Right ventricle myocardium superior (tissue), 1 donor: ENCODE measurements at regions not wholly inside any gene's neighbourhood (a gene's known extent, or its start where the extent isn't known, plus 50 kb on each side); places are given as distances from the start of the nearest gene placed in this dataset.

ENCODE experiments used
- ATAC-seq: fragments of 200-7000 bp; cut with Tn5 transposase; one replicate; pipeline ENCODE4 v1.9.1; 2020; ENCODE audit warnings: mild to moderate bottlenecking; ENCODE audit not compliant: poor library complexity
- DNase-seq: peaks from one replicate; pipeline ENCODE4 v3.0.0-alpha.2; 2020
- intact Hi-C: fragments of 100-400 bp; cut with DNase I; formaldehyde crosslinking; loops from one replicate; pipeline ENCODE4 v1.11.2; 2022
- donor health status: DM: no; HTN: yes; CAD: no; lungs with severe emphysema.

DNA sequence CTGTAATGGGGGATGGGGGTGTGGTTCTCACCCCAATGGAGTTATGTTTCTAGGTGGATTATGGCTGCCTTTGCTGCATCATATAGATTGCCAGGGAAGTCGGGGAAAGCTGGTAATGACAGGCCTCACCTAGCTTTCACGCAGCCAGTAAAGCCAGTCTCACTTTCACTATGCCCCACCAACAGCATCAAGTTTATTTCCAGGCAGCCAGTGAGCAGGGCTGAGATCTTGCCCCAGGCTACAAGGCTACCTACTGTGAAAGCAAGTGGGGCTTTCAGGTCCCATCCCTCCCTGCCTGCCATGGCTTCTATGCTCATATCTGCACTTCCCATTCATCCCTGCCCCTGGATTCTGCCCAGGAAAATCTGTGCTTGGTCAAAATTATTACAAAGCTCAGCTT lies 61.7 kb upstream of the NXPH1 start:
- DNase-seq (no peak), ATAC-seq (no peak)
- intact Hi-C loops = no loop called here

DNA sequence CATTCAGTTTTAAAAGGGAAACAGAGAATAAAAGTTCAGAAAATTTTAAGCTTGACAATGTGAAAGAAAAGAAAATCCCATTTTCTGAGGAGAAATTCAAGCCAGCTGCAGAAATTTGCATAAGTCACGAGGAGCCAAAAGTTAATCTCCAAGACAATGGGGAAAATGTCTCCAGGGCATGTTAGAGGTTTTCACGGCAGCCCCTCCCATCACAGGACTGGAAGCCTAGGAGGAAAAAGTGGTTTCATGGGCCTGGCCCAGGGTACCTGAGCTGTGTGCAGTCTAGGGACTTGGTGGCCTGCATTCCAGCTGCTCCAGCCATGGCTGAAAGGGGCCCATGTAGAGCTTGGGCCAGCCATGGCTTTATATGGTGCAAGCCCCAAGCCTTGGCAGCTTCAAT lies 59.6 kb upstream of the NXPH1 start:
- intact Hi-C loops = no loop called here
- no peak for ATAC-seq
- no peak for DNase-seq

DNA sequence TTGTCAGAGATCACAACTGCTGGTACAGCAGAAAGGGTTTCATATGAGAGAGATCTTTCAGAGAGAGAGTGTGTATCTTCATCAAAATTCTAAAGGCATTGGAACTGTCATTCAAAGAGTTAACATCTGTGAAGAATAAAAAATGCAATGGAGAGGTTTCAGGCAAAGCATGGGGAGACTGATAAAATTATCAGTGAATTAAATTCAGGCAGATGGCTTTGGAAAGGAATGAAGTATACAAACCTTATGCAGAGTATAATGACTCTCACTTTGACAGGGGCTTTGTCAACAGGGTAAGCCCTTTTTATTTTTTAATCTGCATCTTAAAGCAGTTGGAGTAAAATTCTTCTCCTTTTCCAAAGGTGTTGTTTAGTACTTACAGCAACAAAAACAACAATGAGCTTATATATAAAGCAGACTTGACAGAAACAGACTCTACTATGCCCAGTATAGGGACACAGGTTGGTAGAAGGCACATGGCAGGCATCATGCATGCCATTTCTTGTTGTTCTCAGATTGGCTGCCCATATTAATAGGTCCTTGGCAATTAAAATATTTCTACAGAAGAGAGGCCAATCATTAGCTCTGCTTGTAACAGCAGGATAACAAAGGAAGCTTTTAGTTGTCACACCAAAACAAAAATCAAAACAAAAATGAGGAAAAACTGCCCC lies 54.9 kb upstream of the NXPH1 start:
- intact Hi-C loops = no loop called here
- no peak for DNase-seq
- ATAC-seq = no peak

DNA sequence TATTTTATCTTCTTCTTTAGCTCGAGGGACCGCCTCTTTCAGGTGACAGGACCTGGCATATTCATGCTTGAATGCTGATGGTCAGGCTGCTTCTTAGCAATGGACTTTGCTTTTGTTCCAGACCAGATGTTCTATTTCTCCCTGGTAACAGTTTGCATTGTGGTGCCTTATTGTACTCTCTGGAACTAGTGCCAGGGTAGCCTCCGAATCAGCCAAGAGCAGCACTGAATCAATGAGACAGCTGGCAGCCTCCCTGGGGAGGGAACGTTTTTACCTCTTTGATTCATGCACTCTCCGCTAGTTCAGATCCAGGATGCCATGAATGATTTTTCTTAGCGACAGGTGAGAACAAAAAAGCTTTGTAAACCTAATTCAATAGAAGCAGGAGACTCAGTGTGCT lies 54.1 kb upstream of the NXPH1 start:
- ATAC-seq = no peak
- no peak for DNase-seq
- intact Hi-C loops = no loop called here

DNA sequence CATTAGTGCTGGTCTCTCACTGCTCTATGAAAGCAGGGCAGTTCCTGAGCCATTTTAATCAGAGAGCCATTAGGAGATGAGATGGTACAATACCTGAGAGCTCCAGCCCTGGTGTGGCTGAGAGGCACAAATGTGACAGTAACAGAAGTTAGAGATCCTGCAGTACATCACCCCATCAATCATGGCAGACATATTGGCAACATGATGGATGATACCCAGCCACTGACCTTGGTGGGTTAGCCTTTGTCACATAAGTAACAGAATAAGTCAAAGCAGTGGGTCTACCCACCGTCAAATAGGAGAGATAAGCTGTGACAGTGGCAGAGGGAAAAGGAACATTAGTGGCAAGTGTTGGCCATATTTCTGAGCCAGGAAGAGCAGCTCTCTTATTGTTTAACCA lies 53.3 kb upstream of the NXPH1 start:
- intact Hi-C loops = no loop called here
- no peak for DNase-seq
- ATAC-seq = no peak

DNA sequence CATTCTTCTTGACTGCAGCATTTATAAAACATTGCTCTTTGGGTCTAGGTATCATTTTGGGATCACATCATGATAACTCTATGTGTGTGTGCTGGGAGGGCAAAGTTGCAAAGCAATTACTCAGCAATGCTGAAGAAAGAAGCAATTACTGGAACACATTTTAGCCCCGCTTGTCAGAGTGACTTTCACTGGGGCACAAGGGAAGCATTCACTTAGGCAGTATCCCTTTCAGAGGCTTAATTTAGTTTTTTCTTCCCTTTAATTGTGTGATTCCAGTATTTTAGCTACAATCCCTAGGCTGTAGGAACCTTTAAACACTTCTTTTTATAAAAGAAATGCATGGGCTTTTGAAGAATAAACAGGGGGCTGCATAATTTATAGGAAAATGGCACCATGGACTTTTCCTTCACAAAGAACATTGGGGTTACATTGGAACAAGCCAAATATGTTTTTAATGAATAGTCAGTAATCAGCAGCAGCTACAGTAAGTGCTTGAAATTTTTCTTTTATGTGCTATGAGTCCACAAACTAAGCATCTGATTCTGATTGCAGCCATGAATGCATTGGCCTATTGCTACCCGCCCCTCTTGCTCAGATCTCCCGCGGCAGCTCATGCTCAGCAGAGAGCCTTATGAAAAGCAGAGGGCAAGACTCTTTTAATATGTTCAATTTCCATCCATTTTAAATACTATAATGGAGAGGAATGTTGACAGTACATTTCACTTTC lies 51.2 kb upstream of the NXPH1 start:
- no peak for ATAC-seq
- no peak for DNase-seq
- intact Hi-C loops = no loop called here
